SK-N-SH treated with all-trans-retinoic acid at 6 μM for 48 hours (cell line): ENCODE measurements at regions not wholly inside any gene's neighbourhood (a gene's known extent, or its start where the extent isn't known, plus 50 kb on each side); places are given as distances from the start of the nearest gene placed in this dataset.
"Not testable (repeated sequence)": the region's sequence is repeated elsewhere in the genome, so short reads cannot be mapped to it uniquely, and the experiment has no call there.

ENCODE experiments used
- ATAC-seq: fragments of 200-7000 bp; cut with Tn5 transposase; 3 replicates; pipeline ENCODE4 v1.9.1; 2020; ENCODE audit warnings: mild to moderate bottlenecking, moderate library complexity
- ARNTL ChIP-seq: fragments of 450-650 bp; formaldehyde crosslinking; IDR thresholded peaks from 2 replicates; pipeline ENCODE4 v1.5.0; 2020; ENCODE audit warnings: low read depth, mild to moderate bottlenecking, moderate library complexity, borderline replicate concordance
- BACH2 ChIP-seq: fragments of 250-450 bp; sonication (Bioruptor Pico); IDR thresholded peaks from 2 replicates; pipeline ENCODE4 v1.9.0; 2021; ENCODE audit warnings: mild to moderate bottlenecking, borderline replicate concordance
- CSDC2 ChIP-seq: fragments of 250-450 bp; sonication (Bioruptor Pico); IDR thresholded peaks from 2 replicates; pipeline ENCODE4 v1.5.0; 2020; ENCODE audit warnings: mild to moderate bottlenecking, moderate library complexity
- CSRNP3 ChIP-seq: fragments of 250-450 bp; sonication (Bioruptor Pico); IDR thresholded peaks from 2 replicates; pipeline ENCODE4 v1.5.1; 2021; ENCODE audit warnings: mild to moderate bottlenecking, moderate library complexity
- ESRRG ChIP-seq: fragments of 250-450 bp; sonication (Bioruptor Pico); IDR thresholded peaks from 2 replicates; pipeline ENCODE4 v1.6.1; 2021; ENCODE audit warnings: mild to moderate bottlenecking
- GLIS3 ChIP-seq: fragments of 250-450 bp; sonication (Bioruptor Pico); IDR thresholded peaks from 2 replicates; pipeline ENCODE4 v1.5.0; 2020; ENCODE audit warnings: mild to moderate bottlenecking, moderate library complexity
- ISL1 ChIP-seq: fragments of 250-450 bp; sonication (Bioruptor Pico); IDR thresholded peaks from 2 replicates; pipeline ENCODE4 v2.1.2; 2022; ENCODE audit warnings: mild to moderate bottlenecking, moderate library complexity
- OSR1 ChIP-seq: fragments of 250-450 bp; sonication (Bioruptor Pico); IDR thresholded peaks from 2 replicates; pipeline ENCODE4 v1.8.0; 2022; ENCODE audit warnings: moderate library complexity, mild to moderate bottlenecking, inconsistent platforms
- POU6F1 ChIP-seq: fragments of 250-450 bp; sonication (Bioruptor Pico); IDR thresholded peaks from 2 replicates; pipeline ENCODE4 v1.8.0; 2021; ENCODE audit warnings: low read depth, mild to moderate bottlenecking, moderate library complexity, borderline replicate concordance
- PPARA ChIP-seq: fragments of 250-450 bp; sonication (Bioruptor Pico); IDR thresholded peaks from 2 replicates; pipeline ENCODE4 v1.5.0; 2020; ENCODE audit warnings: mild to moderate bottlenecking, borderline replicate concordance
- RARB ChIP-seq: fragments of 250-450 bp; sonication (Bioruptor Pico); IDR thresholded peaks from 2 replicates; pipeline ENCODE4 v1.8.0; 2021; ENCODE audit warnings: mild to moderate bottlenecking, moderate library complexity
- SNAI2 ChIP-seq: fragments of 250-450 bp; sonication (Bioruptor Pico); IDR thresholded peaks from 2 replicates; pipeline ENCODE4 v1.5.0; 2020; ENCODE audit warnings: mild to moderate bottlenecking, moderate library complexity
- TCF4 ChIP-seq: fragments of 250-450 bp; sonication (Bioruptor Pico); IDR thresholded peaks from 2 replicates; pipeline ENCODE4 v1.8.0; 2021; ENCODE audit warnings: mild to moderate bottlenecking, moderate library complexity, borderline replicate concordance
- TOX ChIP-seq: fragments of 250-450 bp; sonication (Bioruptor Pico); IDR thresholded peaks from 2 replicates; pipeline ENCODE4 v1.8.0; 2021; ENCODE audit warnings: mild to moderate bottlenecking, moderate library complexity, borderline replicate concordance
- ZC3H10 ChIP-seq: fragments of 250-450 bp; sonication (Bioruptor Pico); IDR thresholded peaks from 2 replicates; pipeline ENCODE4 v1.5.1; 2021; ENCODE audit warnings: mild to moderate bottlenecking, moderate library complexity
- ZFP3 ChIP-seq: fragments of 250-450 bp; sonication (Bioruptor Pico); IDR thresholded peaks from 2 replicates; pipeline ENCODE4 v1.5.0; 2020; ENCODE audit warnings: mild to moderate bottlenecking, moderate library complexity
- ZFP30 ChIP-seq: fragments of 450-650 bp; formaldehyde crosslinking; IDR thresholded peaks from 2 replicates; pipeline ENCODE4 v1.5.0; 2022; ENCODE audit warnings: mild to moderate bottlenecking, moderate library complexity
- ZNF565 ChIP-seq: fragments of 450-650 bp; formaldehyde crosslinking; conservative IDR thresholded peaks from 2 replicates; pipeline ENCODE4 v1.5.0; 2020; ENCODE audit warnings: low read depth, mild to moderate bottlenecking, moderate library complexity
- ZNF70 ChIP-seq: fragments of 450-650 bp; formaldehyde crosslinking; IDR thresholded peaks from 2 replicates; pipeline ENCODE4 v1.5.0; 2020; ENCODE audit warnings: mild to moderate bottlenecking, moderate library complexity
- ZNF8 ChIP-seq: fragments of 450-650 bp; formaldehyde crosslinking; IDR thresholded peaks from 2 replicates; pipeline ENCODE4 v1.5.0; 2020; ENCODE audit warnings: mild to moderate bottlenecking, moderate library complexity
- TF ChIP-seq, protein P1 (sequence below): fragments of 250-450 bp; sonication (Bioruptor Pico); IDR thresholded peaks from 2 replicates; pipeline ENCODE4 v1.5.1; 2020; ENCODE audit warnings: low read depth, mild to moderate bottlenecking, moderate library complexity
- TF ChIP-seq, protein P2 (sequence below): fragments of 250-450 bp; sonication (Bioruptor Pico); IDR thresholded peaks from 2 replicates; pipeline ENCODE4 v1.5.0; 2020; ENCODE audit warnings: mild to moderate bottlenecking, moderate library complexity

DNA sequence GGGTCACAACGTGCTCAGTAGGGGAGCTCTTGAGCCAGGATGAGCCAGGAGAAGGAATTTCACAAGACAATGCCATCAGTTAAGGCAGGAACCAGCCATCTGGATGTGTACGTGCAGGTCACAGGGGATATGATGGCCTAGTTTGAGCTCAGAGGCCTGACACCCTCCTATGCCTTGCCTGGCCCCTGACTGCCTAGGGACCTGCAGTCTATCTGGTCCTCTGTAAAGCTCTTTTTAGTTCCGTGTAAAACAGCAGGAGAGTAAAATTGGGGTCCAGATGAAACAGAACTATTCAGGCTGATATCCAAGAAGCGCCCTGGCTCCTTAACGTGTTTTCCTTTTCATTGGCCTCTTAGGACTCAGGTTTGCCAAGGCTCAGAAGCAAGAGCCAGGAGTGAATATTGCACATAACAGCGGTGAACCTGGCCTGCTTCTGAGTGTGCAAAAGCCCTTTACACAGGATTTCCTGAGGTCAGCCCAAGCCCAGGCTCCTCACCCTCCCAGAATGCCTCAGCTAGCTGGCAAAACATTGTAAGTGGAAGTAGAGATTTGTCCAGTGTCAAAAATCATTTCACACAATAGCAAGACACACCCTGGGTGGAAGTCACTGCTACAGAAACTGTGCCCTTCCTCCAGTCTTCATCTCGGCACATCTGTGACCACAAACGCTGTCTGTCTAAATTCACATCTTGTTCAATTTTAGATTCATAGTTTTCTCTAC is 777.2 kb downstream of the UQCRFS1 start:
- ATAC-seq: no peak
- no peak for TF ChIP-seq TOX (CRISPR knock-in tag)
- TF ChIP-seq POU6F1 (CRISPR knock-in tag): no peak
- TF ChIP-seq PPARA (CRISPR knock-in tag): no peak
- no peak for TF ChIP-seq ZNF70 (CRISPR knock-in tag)
- TF ChIP-seq, protein P1, sequence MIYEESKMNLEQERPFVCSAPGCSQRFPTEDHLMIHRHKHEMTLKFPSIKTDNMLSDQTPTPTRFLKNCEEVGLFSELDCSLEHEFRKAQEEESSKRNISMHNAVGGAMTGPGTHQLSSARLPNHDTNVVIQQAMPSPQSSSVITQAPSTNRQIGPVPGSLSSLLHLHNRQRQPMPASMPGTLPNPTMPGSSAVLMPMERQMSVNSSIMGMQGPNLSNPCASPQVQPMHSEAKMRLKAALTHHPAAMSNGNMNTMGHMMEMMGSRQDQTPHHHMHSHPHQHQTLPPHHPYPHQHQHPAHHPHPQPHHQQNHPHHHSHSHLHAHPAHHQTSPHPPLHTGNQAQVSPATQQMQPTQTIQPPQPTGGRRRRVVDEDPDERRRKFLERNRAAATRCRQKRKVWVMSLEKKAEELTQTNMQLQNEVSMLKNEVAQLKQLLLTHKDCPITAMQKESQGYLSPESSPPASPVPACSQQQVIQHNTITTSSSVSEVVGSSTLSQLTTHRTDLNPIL: no peak
- TF ChIP-seq GLIS3: no peak
- TF ChIP-seq ZC3H10 (CRISPR knock-in tag): no peak
- no peak for TF ChIP-seq ZFP30 (CRISPR knock-in tag)
- no peak for TF ChIP-seq ZNF8
- no peak for TF ChIP-seq CSRNP3
- no peak for TF ChIP-seq ARNTL (CRISPR knock-in tag)
- TF ChIP-seq, protein P2, sequence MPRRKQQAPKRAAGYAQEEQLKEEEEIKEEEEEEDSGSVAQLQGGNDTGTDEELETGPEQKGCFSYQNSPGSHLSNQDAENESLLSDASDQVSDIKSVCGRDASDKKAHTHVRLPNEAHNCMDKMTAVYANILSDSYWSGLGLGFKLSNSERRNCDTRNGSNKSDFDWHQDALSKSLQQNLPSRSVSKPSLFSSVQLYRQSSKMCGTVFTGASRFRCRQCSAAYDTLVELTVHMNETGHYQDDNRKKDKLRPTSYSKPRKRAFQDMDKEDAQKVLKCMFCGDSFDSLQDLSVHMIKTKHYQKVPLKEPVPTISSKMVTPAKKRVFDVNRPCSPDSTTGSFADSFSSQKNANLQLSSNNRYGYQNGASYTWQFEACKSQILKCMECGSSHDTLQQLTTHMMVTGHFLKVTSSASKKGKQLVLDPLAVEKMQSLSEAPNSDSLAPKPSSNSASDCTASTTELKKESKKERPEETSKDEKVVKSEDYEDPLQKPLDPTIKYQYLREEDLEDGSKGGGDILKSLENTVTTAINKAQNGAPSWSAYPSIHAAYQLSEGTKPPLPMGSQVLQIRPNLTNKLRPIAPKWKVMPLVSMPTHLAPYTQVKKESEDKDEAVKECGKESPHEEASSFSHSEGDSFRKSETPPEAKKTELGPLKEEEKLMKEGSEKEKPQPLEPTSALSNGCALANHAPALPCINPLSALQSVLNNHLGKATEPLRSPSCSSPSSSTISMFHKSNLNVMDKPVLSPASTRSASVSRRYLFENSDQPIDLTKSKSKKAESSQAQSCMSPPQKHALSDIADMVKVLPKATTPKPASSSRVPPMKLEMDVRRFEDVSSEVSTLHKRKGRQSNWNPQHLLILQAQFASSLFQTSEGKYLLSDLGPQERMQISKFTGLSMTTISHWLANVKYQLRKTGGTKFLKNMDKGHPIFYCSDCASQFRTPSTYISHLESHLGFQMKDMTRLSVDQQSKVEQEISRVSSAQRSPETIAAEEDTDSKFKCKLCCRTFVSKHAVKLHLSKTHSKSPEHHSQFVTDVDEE: no peak
- TF ChIP-seq TCF4 (CRISPR knock-in tag): no peak
- no peak for TF ChIP-seq ZFP3
- no peak for TF ChIP-seq BACH2 (CRISPR knock-in tag)
- TF ChIP-seq RARB (CRISPR knock-in tag): no peak
- TF ChIP-seq OSR1 (CRISPR knock-in tag): no peak
- TF ChIP-seq CSDC2 (CRISPR knock-in tag): no peak
- no peak for TF ChIP-seq ESRRG (CRISPR knock-in tag)

GRCh38 chr19:28434794-28435193 is 778.2 kb downstream of the UQCRFS1 start:
- ATAC-seq: not testable (repeated sequence)

DNA sequence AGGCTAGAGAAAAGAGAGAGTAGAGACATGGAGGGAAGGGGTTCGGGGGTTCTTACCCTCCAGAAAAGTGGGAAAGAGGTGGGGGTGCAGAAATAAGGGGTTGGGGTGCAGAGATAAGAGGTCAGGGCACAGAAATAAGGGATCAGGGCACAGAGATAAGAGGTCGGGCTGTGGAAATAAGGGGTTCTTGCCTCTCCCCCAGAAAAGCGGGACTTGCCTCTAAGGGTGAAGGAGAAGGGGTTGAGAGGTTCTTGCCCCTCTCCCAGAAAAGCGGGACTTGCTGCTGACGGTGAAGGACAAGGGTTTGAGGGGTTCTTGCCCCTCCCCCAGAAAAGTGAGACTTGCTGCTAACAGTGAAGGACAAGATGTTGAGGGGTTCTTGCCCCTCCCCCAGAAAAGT is 778.6 kb downstream of the UQCRFS1 start:
- not testable (repeated sequence) for ATAC-seq

GRCh38 chr19:28433166-28433565 is 779.8 kb downstream of the UQCRFS1 start:
- ATAC-seq: not testable (repeated sequence)

DNA sequence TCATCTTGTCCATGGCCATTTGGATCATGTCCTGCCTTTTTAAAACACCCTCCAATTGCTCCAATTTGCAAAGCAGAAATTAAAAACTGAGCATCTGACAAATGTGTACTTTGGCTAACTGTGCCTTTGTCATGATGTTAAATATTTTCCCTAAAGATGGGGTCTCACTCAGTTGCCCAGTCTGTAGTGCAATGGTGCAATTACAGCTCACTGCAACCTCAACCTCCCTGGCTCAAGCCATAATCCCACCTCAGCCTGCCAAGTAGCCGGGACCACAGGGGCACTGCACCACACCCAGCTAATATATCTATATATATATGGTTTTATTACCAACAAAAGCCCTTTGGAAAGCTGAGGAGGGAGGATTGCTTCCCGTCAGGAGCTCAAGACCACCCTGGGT is 782.7 kb downstream of the UQCRFS1 start:
- no peak for ATAC-seq
- TF ChIP-seq TOX (CRISPR knock-in tag): no peak
- no peak for TF ChIP-seq POU6F1 (CRISPR knock-in tag)
- no peak for TF ChIP-seq SNAI2
- no peak for TF ChIP-seq ZNF565 (CRISPR knock-in tag)
- TF ChIP-seq ZC3H10 (CRISPR knock-in tag): no peak
- TF ChIP-seq, protein P1: no peak
- TF ChIP-seq, protein P2: no peak
- no peak for TF ChIP-seq OSR1 (CRISPR knock-in tag)
- no peak for TF ChIP-seq ZFP30 (CRISPR knock-in tag)
- no peak for TF ChIP-seq ESRRG (CRISPR knock-in tag)
- TF ChIP-seq ISL1 (CRISPR knock-in tag): no peak
- no peak for TF ChIP-seq ZNF70 (CRISPR knock-in tag)
- TF ChIP-seq RARB (CRISPR knock-in tag): no peak
